ENCODE measurements at regions not wholly inside any gene's neighbourhood (a gene's known extent, or its start where the extent isn't known, plus 50 kb on each side); places are given as distances from the start of the nearest gene placed in this dataset.
"Not testable (repeated sequence)": the region's sequence is repeated elsewhere in the genome, so short reads cannot be mapped to it uniquely, and the experiment has no call there.

- DNase-seq (ENCODE audit: low read depth): no peak
Measured at GRCh38 chr18:45342166-45342565, 273.1 kb upstream of the SLC14A2 start.

DNA sequence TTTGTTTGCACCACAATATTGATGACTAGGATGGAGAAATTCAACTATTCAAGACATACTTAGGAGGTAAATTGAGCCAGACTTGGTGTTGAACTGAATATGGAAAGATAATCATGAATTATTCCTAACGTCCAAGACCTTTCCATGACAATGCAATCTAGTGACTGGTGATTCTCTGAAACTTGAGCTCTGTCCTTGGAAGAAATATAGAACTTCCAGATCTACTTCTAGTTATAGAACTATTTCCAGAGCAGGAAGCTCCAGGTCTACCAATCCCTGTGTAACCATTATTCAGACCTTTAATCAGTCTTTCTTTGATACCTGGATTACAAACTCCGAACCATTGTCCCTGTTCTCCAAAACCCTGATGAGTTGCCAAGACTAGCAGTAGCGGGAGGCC is 272.6 kb upstream of the SLC14A2 start:
- DNase-seq (ENCODE audit: low read depth): no peak

DNA sequence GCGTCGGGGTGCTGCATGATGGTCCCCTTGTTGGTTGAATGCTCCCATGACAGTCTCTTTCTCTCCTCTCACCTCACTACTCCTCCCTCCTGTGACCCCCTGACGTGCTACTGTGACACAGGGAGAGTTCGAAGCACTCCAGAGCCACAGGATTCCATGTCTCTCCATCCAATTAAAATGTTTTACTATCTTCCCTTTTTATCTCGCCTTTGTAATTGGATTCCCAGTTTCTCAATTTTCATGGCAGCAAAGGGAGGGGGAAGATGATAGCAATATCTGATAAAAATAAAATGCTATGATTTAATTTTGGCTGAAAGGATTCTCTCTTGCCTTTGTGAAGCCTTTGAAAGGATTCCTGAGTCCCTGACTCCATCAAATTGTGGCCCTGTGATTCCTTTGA is 271.9 kb upstream of the SLC14A2 start:
- DNase-seq (ENCODE audit: low read depth): no peak

GRCh38 chr18:45344680-45345079 is 270.6 kb upstream of the SLC14A2 start:
- DNase-seq (ENCODE audit: low read depth): not testable (repeated sequence)

- DNase-seq (ENCODE audit: low read depth): no peak
Measured at GRCh38 chr18:45349019-45349418, 266.3 kb upstream of the SLC14A2 start.

- no peak for DNase-seq (ENCODE audit: low read depth)
Measured at GRCh38 chr18:45349467-45349866, 265.8 kb upstream of the SLC14A2 start.

DNA sequence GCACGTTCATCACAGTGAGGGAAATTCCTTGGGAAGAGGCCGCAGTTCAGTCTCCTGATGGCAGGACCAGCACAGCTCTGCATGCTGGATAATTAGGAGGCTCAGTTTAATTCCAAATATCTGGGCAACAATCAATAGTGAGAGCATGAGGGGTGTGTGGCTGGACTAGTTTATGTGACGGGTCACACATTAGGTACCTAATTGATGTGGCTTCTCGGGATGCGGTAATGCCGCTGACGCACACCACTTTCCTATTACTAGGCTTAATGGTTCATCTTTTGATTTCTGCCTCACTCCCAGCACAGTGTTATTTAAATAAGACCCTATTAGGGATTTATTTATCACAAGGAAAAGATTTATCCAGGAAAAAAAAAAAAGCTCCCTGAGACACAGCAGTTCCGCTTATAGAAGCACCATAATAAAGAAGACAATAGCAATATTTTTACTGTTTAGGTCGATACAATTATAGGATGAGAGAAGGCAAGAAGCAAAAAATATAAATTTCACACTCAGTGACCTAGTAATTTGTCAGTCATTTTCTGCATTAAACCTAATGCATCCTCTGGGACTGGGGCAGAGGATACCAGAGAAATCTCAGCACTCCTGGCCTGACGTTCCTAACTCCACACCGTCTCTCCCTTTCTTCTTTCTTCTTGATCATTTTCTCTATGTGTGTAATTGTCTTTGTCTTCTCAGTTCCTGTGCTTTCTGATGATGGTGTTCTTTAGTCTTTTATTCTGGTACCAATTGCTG is 264.7 kb upstream of the SLC14A2 start:
- no peak for DNase-seq (ENCODE audit: low read depth)

DNA sequence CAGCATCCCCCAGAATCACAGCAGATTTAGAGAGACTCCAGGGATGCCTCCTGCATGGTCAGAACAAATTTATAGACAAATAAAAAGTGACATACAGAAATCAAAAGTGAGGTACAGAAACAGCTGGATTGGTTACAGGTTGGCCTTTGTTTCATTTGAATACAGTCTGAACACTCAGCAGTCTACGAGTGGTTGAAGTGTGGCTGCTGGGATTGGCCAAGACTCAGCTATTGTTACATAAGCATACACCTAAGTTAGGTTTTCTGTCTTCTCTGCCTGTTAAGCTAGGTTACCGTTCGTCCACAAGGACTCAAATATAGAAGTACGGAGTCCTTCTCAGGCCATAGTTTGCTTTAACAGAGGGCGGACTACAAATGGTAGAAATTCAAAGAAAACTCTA is 262.4 kb upstream of the SLC14A2 start:
- no peak for DNase-seq (ENCODE audit: low read depth)

DNA sequence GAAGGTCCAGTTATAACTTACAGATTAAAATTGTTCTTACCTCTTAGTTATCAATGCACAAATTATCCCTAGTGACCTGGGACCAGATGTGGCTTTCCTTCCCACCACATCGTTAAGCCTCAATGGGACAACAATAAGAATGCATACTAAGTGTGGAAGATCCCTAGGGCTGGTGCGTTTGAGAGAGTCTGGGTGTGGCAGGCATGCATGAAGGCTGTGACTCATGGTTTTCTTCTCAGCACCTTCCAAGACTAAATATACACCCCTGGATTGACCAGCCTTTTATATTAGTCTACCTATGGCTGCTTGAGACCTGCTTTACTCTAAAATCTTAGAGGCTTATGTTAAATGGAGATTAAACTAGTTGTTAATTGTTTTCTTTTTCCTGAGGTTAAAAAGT is 261.7 kb upstream of the SLC14A2 start:
- DNase-seq (ENCODE audit: low read depth): no peak

- DNase-seq (ENCODE audit: low read depth): no peak
Measured at GRCh38 chr18:45355944-45356520, 259.2 kb upstream of the SLC14A2 start.

- no peak for DNase-seq (ENCODE audit: low read depth)
Measured at GRCh38 chr18:45357686-45358470, 257.4 kb upstream of the SLC14A2 start.

- no peak for DNase-seq (ENCODE audit: low read depth)
Measured at GRCh38 chr18:45359275-45360009, 255.8 kb upstream of the SLC14A2 start.

GRCh38 chr18:45361125-45361851 is 254.0 kb upstream of the SLC14A2 start:
- DNase-seq (ENCODE audit: low read depth): no peak

DNA sequence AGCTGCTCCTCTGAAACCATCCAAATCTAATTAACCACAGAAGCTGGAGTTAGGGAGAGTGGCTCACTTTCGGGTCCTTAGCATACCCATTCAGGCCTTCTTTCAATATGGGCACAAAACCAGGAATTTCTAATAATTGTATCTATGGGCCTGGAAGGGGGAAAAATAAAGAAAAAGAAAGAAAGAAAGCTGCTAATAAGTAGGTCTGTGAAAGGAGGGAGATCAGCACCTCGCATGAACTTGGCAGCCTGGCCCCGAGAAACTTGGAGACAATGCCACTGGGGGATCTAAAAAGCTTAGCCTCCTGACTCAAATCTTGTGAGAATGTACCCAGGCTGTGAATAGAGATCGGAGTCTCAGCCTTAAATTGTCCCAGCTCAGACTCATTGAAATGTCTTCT is 252.1 kb upstream of the SLC14A2 start:
- DNase-seq (ENCODE audit: low read depth): no peak

DNA sequence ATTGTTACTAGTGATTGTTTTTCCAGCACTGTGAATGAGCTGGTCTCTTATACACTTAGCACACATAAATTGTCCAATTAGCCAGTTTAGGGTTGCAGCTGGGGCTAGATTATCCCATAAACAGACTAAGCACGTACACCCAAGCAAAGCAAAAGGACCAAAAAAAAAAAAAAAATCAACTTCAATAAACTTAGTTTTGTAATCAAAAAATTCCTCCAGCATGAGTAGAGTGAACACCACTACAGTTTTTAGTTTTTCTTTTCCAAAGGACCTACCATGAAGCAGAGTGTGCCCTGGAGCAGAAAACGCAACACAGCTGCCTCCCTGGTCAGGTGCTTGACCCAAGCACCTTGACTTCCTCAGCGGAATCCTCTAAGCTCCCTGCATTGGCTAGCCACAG is 249.4 kb upstream of the SLC14A2 start:
- DNase-seq (ENCODE audit: low read depth): no peak

DNA sequence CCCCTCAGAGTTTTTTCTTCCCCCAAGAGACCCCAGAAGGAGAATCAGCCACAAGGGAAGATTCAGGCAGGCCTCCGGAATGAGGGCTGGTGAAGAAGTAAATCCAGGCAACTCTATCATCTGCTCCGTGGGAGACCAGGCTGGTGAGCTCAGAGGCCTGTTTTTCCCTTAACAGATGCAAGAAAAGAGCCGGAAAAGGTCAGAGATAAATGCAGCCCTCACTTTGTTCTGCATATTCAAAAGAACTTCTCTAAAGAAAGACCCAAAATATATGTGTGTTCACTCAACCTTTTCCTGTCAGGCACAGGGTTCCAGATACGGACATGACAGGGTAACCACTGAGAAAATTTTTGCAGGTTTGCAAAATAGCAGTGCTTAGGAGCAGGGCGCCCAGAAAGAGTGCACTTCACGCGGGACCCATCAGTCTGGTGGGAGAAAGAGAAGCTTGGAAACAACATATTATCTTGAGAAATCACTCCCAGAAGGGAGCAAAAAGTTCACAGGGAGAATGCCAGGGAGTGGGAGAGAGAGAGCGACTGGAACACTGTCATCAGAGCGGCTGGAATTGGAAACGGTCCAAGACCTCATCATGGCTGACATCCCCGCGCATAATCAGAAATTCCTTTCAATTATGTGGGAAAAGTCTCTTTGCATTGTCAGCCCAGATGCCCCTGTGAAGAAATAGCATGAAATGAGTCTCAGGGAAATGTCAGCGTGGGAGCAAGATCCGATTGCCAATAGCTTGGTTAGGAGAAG is 244.8 kb upstream of the SLC14A2 start:
- no peak for DNase-seq (ENCODE audit: low read depth)

GRCh38 chr18:45373286-45373880 is 241.9 kb upstream of the SLC14A2 start:
- no peak for DNase-seq (ENCODE audit: low read depth)

GRCh38 chr18:45374236-45374635 is 241.0 kb upstream of the SLC14A2 start:
- no peak for DNase-seq (ENCODE audit: low read depth)

DNA sequence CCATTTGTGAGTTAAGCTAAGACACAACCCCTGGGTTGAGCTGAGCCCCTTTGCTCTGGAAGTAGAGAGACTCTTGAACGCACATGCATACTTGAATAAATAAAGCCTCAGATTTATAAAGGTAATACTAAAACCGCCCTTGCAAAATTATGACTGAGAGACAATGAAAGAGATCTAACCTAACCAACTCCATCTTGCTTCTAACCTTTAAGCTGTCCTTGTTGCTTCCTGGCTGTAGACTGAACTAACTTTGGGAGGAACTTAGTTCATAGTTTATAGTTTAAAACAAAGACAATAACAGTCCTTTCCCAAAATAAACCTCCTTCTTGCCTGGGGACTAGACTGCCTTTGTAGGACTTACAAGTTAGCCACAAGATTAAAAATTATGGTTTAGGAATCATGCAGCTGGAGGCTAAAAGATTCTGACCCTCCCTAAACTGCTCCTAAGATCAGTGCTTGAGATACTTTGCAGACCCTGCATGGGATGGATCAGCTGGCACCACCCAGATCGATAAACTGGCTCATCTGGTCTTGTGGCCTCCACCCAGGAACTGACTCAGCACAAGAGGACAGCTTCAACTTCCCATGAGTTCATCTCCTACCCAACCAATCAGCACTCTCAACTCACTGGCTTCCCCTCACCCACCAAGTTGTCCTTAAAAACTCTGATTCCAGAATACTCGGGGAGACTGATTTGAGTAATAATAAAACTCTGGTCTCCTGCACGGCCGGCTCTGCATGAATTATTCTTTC is 240.2 kb upstream of the SLC14A2 start:
- DNase-seq (ENCODE audit: low read depth): no peak

DNA sequence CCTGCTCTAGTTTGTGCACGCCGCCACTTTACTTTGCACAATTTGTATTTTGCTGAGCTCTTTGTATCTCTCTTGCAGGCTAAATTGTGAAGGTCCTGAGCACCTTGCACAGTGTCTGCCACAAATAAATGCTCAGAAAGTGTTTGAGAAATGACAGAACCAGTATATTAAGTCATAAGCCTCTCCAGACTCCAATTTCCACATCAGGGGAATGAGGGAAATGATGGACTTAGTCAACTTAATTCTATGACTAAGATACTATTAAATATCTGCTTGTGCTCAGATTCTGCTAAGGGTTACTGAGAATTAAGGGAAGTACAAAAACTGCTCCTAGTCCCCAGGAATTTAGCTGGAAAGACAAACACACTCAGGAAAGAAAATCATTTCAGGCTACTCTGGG is 239.1 kb upstream of the SLC14A2 start:
- no peak for DNase-seq (ENCODE audit: low read depth)
